HepG2 (cell line): ENCODE measurements at regions not wholly inside any gene's neighbourhood (a gene's known extent, or its start where the extent isn't known, plus 50 kb on each side); places are given as distances from the start of the nearest gene placed in this dataset.

Experiments
- ATAC-seq: fragments of 200-7000 bp; cut with Tn5 transposase; 3 replicates; pipeline ENCODE4 v1.9.1; 2020; ENCODE audit warnings: mild to moderate bottlenecking, moderate library complexity
- BruUV-seq: library from RNA; stranded (reverse); fragments of 400-500 nt; replicated peaks from 2 replicates; lab custom pipeline; 2021; lab: Mats Ljungman, UMichigan
- CTCF ChIA-PET: fragments of 300-600 bp; formaldehyde crosslinking; extraction: SDS; loops from one replicate; lab custom pipeline; 2021; ENCODE audit warnings: low total read pairs, inconsistent platforms, low intra/inter-chr PET ratio; lab: Yijun Ruan, JAX
- POLR2A ChIA-PET: fragments of 350-600 bp; sonication (Branson Sonifier 250); formaldehyde crosslinking; loops from one replicate; lab custom pipeline; 2020; ENCODE audit warnings: antibody characterized with exemption, inconsistent platforms; lab: Yijun Ruan, JAX
- DNase-seq: peaks from one replicate; pipeline ENCODE4 v3.0.0-alpha.2; 2015; ENCODE audit warnings: low spot score
- FAIRE-seq: peaks from 3 replicates; lab custom pipeline; 2011; peaks lifted over from hg19 to GRCh38; lab: Jason Lieb, UNC
- H2AFZ ChIP-seq: one replicate; pipeline ENCODE4 v1.6.1; 2011; ENCODE audit warnings: low read length, inconsistent platforms
- H3K27ac ChIP-seq: fragments of 300-600 bp; 3 replicates; pipeline ENCODE4 v1.8.0; 2011; ENCODE audit warnings: mixed run types, mild to moderate bottlenecking, mixed read lengths, low read length, inconsistent platforms; ENCODE audit not compliant: insufficient read depth; ENCODE audit errors: extremely low read length
- H3K27me3 ChIP-seq, 2 experiments: fragments of 200-600 bp in 1 of 2; 2 replicates in 1 of 2; 3 replicates in 1 of 2; pipeline versions ENCODE4 v1.6.0 to v1.8.0; 2011; ENCODE audit warnings: low read length in 2 of 2, mild to moderate bottlenecking in 2 of 2, moderate library complexity in 2 of 2, inconsistent platforms in 1 of 2; ENCODE audit not compliant: insufficient read depth in 2 of 2, control insufficient read depth in 1 of 2
- H3K36me3 ChIP-seq, 2 experiments: fragments of 200-600 bp in 1 of 2; replicated peaks in 1 of 2; 2 replicates in 1 of 2; 3 replicates in 1 of 2; pipeline versions ENCODE4 v1.5.1 to v1.8.0; 2011; ENCODE audit warnings: low read length in 2 of 2, inconsistent platforms in 1 of 2; ENCODE audit not compliant: insufficient read depth in 2 of 2, control insufficient read depth in 1 of 2
- H3K4me1 ChIP-seq: 2 replicates; pipeline ENCODE4 v1.5.1; 2012; ENCODE audit warnings: low read length, inconsistent platforms; ENCODE audit not compliant: insufficient read depth
- H3K4me2 ChIP-seq: 2 replicates; pipeline ENCODE4 v1.6.0; 2011; ENCODE audit warnings: low read depth, low read length, inconsistent platforms
- H3K4me3 ChIP-seq, 3 experiments: fragments of 200-600 bp in 1 of 3; sonication (generic), shearing (Covaris generic) in 1 of 3; replicated peaks in 1 of 3; 2 replicates each; pipeline ENCODE4 v1.5.1; 2011 to 2016; ENCODE audit warnings: low read length in 3 of 3, inconsistent platforms in 2 of 3, low read depth in 2 of 3, mild to moderate bottlenecking in 2 of 3, control low read depth in 1 of 3, mixed read lengths in 1 of 3; ENCODE audit not compliant: insufficient read depth in 1 of 3
- H3K79me2 ChIP-seq: one replicate; pipeline ENCODE4 v1.6.1; 2011; ENCODE audit warnings: low read length, inconsistent platforms; ENCODE audit not compliant: insufficient read depth
- H3K9ac ChIP-seq: 2 replicates; pipeline ENCODE4 v1.6.0; 2011; ENCODE audit warnings: mild to moderate bottlenecking, low read depth, low read length, inconsistent platforms; ENCODE audit not compliant: insufficient read depth
- H3K9me3 ChIP-seq: 2 replicates; pipeline ENCODE4 v1.5.1; 2012; ENCODE audit warnings: mild to moderate bottlenecking, low read length
- H4K20me1 ChIP-seq: 2 replicates; pipeline ENCODE4 v1.6.0; 2011; ENCODE audit warnings: inconsistent platforms, mild to moderate bottlenecking, low read length, moderate library complexity; ENCODE audit not compliant: insufficient read depth
- CBX5 ChIP-seq: sonication (generic); formaldehyde crosslinking; IDR thresholded peaks from 2 replicates; pipeline ENCODE4 v1.4.0; 2020; ENCODE audit warnings: missing genetic modification reagents, borderline replicate concordance
- JUN ChIP-seq: sonication (generic); formaldehyde crosslinking; IDR thresholded peaks from 2 replicates; pipeline ENCODE4 v1.4.0; 2020; ENCODE audit warnings: mild to moderate bottlenecking, missing genetic modification reagents
- MAFF ChIP-seq: IDR thresholded peaks from 2 replicates; pipeline ENCODE4 v1.6.1; 2011; ENCODE audit warnings: low read depth, low read length, improper control_type of control experiment
- MAFK ChIP-seq, 2 experiments: IDR thresholded peaks in 1 of 2; conservative IDR thresholded peaks in 1 of 2; 2 replicates each; pipeline ENCODE4 v1.6.1; 2011; ENCODE audit warnings: improper control_type of control experiment in 2 of 2, low read length in 2 of 2
- SRSF4 ChIP-seq: fragments of 200-400 bp; formaldehyde crosslinking; IDR thresholded peaks from one replicate; pipeline ENCODE4 v1.6.1; 2018; ENCODE audit warnings: mild to moderate bottlenecking, low read depth, low read length, moderate library complexity; ENCODE audit not compliant: poor library complexity, severe bottlenecking
- U2AF1 ChIP-seq: fragments of 200-400 bp; formaldehyde crosslinking; optimal IDR thresholded peaks from 2 replicates; pipeline ENCODE3; 2017; ENCODE audit warnings: mild to moderate bottlenecking, low read depth, low read length
- ZNF10 ChIP-seq: sonication (generic); formaldehyde crosslinking; IDR thresholded peaks from 2 replicates; pipeline ENCODE4 v1.4.0; 2020; ENCODE audit warnings: mild to moderate bottlenecking, low read depth, missing genetic modification reagents, borderline replicate concordance
- WGBS: methylation state at CpG from one replicate; pipeline ENCODE4 v1.1.6; 2017; ENCODE audit warnings: low lambda C conversion rate; 5-methylcytosine and 5-hydroxymethylcytosine counted together
- in situ Hi-C: cut with HindIII; loops from 2 replicates; pipeline ENCODE4 v1.10.0; 2017; ENCODE audit warnings: low pct_unique_long_range_greater_than_20kb; ENCODE audit not compliant: extremely low pct_ligation_motif_present
- intact Hi-C: fragments of 100-400 bp; cut with micrococcal nuclease; formaldehyde crosslinking; loops from one replicate; pipeline ENCODE4 v1.10.0; 2022; ENCODE audit not compliant: unreplicated experiment
- TF ChIP-seq, protein P1 (sequence below): sonication (generic); formaldehyde crosslinking; IDR thresholded peaks from 2 replicates; pipeline ENCODE4 v1.9.0; 2022; ENCODE audit warnings: missing genetic modification reagents, mild to moderate bottlenecking, borderline replicate concordance
- TF ChIP-seq, protein P2 (sequence below): sonication (generic); formaldehyde crosslinking; IDR thresholded peaks from 2 replicates; pipeline ENCODE4 v1.5.0; 2020; ENCODE audit warnings: mild to moderate bottlenecking, missing genetic modification reagents, moderate library complexity

DNA sequence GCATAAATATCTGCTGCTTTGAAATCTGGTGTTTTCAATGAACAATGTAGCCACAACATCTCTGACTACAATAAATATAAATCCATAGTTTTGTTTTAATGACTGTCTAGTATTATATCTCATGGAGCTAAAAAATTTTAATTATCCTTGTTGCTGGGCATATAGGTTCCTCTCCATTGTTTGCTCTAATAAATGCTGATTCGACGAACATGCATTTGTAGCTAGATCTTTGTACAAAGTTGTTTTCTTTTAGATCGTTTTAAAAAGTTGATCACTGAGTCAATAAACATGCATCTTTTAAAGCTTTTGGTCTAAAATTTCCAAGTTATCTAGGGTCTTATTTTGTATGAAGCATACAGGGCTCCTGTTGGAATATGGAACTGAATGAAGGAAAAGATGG is 130.5 kb upstream of the GPR101 start:
- POLR2A ChIA-PET, result no interaction called here
- Histone ChIP-seq H3K36me3 (no peaks in the 10 kb centered on the region), H3K9me3 (no peaks in the 10 kb centered on the region), H3K27ac (no peak overlapping the region), H3K9ac (no peak overlapping the region), H4K20me1 (no peaks in the 10 kb centered on the region), H3K79me2 (no peaks in the 10 kb centered on the region), H3K4me2 (no peak overlapping the region), H3K4me3 (no peak overlapping the region), H3K27me3 (no peaks in the 10 kb centered on the region), H2AFZ (no peak overlapping the region), H3K4me1 (no peaks in the 10 kb centered on the region)
- no peak for ATAC-seq
- no peak for DNase-seq
- FAIRE-seq, result no peak
- TF ChIP-seq, protein P1, sequence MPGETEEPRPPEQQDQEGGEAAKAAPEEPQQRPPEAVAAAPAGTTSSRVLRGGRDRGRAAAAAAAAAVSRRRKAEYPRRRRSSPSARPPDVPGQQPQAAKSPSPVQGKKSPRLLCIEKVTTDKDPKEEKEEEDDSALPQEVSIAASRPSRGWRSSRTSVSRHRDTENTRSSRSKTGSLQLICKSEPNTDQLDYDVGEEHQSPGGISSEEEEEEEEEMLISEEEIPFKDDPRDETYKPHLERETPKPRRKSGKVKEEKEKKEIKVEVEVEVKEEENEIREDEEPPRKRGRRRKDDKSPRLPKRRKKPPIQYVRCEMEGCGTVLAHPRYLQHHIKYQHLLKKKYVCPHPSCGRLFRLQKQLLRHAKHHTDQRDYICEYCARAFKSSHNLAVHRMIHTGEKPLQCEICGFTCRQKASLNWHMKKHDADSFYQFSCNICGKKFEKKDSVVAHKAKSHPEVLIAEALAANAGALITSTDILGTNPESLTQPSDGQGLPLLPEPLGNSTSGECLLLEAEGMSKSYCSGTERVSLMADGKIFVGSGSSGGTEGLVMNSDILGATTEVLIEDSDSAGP (CRISPR knock-in tag), result no peak
- TF ChIP-seq MAFF, result peak; percentile 65
- TF ChIP-seq MAFK (conservative IDR thresholded peaks at IDR 0.05 in 1 of 2, IDR thresholded peaks at IDR 0.05 in 1 of 2; ENCODE audit: low read length in 2 of 2), result peak; percentile 69 to 81
- CTCF ChIA-PET, result no interaction called here
- intact Hi-C loops, result no loop called here
- in situ Hi-C loops, result no loop called here
- WGBS, result 2% methylated on average over 3 of the region's 3 CpGs
- BruUV-seq, result no TSS peak

DNA sequence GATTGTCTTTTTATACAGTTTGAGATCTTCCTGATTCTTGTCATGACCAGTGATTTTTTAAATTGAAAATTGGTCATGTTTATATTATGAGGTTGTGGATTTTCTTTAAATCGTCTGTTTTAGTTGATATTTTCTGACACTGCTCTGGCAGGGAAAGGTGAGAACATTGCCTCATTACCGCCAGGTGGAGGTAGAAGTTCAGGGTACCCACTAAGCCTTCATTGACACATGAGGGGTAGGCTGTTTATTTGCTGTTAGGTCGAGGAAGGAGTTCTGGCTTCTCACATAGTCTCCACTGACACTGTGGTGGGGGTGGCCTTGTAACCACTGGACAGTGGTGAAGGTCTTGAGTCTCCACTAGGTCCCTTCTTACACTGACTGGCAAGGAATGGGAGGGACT is 117.6 kb upstream of the GPR101 start:
- no peaks in the 10 kb centered on the region for H3K9me3 ChIP-seq
- H3K27ac ChIP-seq, result no peak overlapping the region
- intact Hi-C loops, result no loop called here
- peak; percentile 12 for FAIRE-seq
- CTCF ChIA-PET, result no interaction called here
- no peaks in the 10 kb centered on the region for H3K27me3 ChIP-seq
- no peaks in the 10 kb centered on the region for H4K20me1 ChIP-seq
- WGBS, result 0% methylated on average over 2 of the region's 3 CpGs
- no peak for ATAC-seq
- H3K9ac ChIP-seq, result no peak overlapping the region
- TF ChIP-seq SRSF4 (no peak), JUN (CRISPR knock-in tag) (no peak), ZNF10 (CRISPR knock-in tag) (no peak), CBX5 (CRISPR knock-in tag) (no peak), U2AF1 (no peak)
- TF ChIP-seq, protein P2, sequence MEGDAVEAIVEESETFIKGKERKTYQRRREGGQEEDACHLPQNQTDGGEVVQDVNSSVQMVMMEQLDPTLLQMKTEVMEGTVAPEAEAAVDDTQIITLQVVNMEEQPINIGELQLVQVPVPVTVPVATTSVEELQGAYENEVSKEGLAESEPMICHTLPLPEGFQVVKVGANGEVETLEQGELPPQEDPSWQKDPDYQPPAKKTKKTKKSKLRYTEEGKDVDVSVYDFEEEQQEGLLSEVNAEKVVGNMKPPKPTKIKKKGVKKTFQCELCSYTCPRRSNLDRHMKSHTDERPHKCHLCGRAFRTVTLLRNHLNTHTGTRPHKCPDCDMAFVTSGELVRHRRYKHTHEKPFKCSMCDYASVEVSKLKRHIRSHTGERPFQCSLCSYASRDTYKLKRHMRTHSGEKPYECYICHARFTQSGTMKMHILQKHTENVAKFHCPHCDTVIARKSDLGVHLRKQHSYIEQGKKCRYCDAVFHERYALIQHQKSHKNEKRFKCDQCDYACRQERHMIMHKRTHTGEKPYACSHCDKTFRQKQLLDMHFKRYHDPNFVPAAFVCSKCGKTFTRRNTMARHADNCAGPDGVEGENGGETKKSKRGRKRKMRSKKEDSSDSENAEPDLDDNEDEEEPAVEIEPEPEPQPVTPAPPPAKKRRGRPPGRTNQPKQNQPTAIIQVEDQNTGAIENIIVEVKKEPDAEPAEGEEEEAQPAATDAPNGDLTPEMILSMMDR, result 0 out of 2 replicates have a peak, but pooled peaks have one; percentile 12
- H2AFZ ChIP-seq, result no peak overlapping the region
- H3K4me1 ChIP-seq, result no peaks in the 10 kb centered on the region
- no peaks in the 10 kb centered on the region for H3K36me3 ChIP-seq
- in situ Hi-C loops, result no loop called here
- POLR2A ChIA-PET, result no interaction called here
- no TSS peak for BruUV-seq
- no peak overlapping the region for H3K4me3 ChIP-seq
- H3K4me2 ChIP-seq, result no peak overlapping the region
- DNase-seq, result no peak
- H3K79me2 ChIP-seq, result no peaks in the 10 kb centered on the region
